NCI-H774 (cell line): ENCODE measurements at regions not wholly inside any gene's neighbourhood (a gene's known extent, or its start where the extent isn't known, plus 50 kb on each side); places are given as distances from the start of the nearest gene placed in this dataset.
"Not testable (repeated sequence)": the region's sequence is repeated elsewhere in the genome, so short reads cannot be mapped to it uniquely, and the experiment has no call there.

ENCODE experiments used
- DNase-seq: peaks from one replicate; lab custom pipeline; 2025; lab: John Stamatoyannopoulos, UW

DNA sequence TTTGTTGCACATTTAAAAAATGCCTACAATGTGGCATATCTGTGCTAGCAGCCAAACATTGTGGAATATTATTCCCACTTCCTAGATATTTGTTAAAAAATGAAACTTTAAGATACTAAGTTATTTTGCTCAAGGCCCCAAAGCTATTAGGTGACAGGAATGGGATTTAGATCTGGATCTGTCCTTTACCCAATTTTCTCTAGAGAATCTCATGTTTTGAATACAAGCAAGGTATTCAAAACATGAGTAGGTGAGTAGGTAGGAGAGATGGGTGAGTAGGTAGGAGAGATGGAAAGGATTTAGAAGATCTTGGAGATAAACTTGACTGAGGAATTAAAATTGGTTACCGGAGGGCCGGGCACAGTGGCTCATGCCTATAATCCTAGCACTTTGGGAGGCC, 61.2 kb upstream of the AKIRIN2 start:
- no peak for DNase-seq

GRCh38 chr6:87762116-87762515, 60.1 kb upstream of the AKIRIN2 start:
- DNase-seq = no peak

- DNase-seq = no peak
These were observed 55.8 kb upstream of the AKIRIN2 start for GRCh38 chr6:87757792-87758191.

DNA sequence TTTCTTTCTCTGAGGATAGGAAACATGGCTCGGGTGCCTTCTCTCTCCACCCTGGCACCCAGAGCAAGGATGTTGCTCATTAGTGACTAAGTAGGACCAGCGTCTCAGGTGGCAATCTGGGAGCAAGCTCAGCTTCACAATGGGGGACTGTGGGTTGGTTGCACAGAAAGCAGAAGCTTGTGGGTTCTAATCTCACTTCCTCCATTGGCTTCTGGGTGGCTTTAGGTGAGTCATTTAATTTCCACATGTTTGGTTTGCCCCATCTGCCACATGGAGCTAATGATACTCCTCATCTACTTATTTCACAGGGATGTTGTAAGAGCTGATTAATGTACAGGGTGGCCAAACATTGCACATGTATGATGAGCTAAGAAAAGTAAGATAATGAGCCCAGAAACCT, 54.8 kb upstream of the AKIRIN2 start:
- DNase-seq = no peak

- DNase-seq = no peak
These were observed 54.0 kb upstream of the AKIRIN2 start for GRCh38 chr6:87755708-87756671.

- DNase-seq = no peak
These were observed 52.8 kb upstream of the AKIRIN2 start for GRCh38 chr6:87754828-87755227.

- no peak for DNase-seq
These were observed 51.2 kb upstream of the AKIRIN2 start for GRCh38 chr6:87753131-87753685.

- DNase-seq = not testable (repeated sequence)
These were observed 50.5 kb upstream of the AKIRIN2 start for GRCh38 chr6:87752503-87752902.
